Activated CD4-positive, alpha-beta T cell treated with anti-CD3 and anti-CD28 coated beads for 24 hours (primary cell): ENCODE measurements at regions not wholly inside any gene's neighbourhood (a gene's known extent, or its start where the extent isn't known, plus 50 kb on each side); places are given as distances from the start of the nearest gene placed in this dataset.
"Not testable (repeated sequence)": the region's sequence is repeated elsewhere in the genome, so short reads cannot be mapped to it uniquely, and the experiment has no call there.

Source experiments
- DNase-seq, 2 donors: peaks; one replicate each; pipeline ENCODE4 v3.0.0-alpha.2; 2020; ENCODE audit warnings: low read depth in 2 of 2

GRCh38 chr1:38612951-38613350, 246.6 kb downstream of the RRAGC start:
- DNase-seq, result no peak

DNA sequence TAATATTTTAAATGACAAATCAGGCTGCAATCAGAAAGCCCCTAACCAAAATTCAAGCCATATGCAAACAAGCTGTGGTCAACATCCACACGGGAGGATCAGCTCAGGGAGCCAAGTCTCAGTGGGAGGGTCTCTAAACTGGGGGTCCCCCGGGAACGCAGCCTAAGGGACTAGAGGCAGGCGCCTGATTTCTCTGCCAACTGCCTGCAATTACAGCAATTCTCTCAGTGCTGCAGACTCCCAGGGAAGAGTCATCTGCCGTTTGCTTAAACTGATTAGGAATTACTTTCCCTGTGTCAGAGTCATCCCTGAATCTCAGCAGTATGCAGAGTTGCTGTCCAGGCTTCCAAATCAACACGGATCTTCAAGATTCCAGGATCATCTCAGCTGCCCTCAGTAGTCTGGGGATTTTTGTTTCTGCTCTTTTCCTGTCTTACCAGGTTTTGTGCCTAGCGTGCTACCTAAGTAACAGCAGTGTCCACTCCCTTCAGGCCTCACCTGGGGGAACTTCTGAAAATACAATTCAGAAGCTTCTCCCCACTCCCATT, 247.8 kb downstream of the RRAGC start:
- no peak for DNase-seq

GRCh38 chr1:38609166-38610025, 250.2 kb downstream of the RRAGC start:
- DNase-seq, result no peak

- no peak for DNase-seq
Measured at GRCh38 chr1:38608202-38608864, 251.2 kb downstream of the RRAGC start.

- no peak for DNase-seq
Measured at GRCh38 chr1:38607526-38607925, 252.0 kb downstream of the RRAGC start.

GRCh38 chr1:38605063-38605462, 254.5 kb downstream of the RRAGC start:
- no peak for DNase-seq

DNA sequence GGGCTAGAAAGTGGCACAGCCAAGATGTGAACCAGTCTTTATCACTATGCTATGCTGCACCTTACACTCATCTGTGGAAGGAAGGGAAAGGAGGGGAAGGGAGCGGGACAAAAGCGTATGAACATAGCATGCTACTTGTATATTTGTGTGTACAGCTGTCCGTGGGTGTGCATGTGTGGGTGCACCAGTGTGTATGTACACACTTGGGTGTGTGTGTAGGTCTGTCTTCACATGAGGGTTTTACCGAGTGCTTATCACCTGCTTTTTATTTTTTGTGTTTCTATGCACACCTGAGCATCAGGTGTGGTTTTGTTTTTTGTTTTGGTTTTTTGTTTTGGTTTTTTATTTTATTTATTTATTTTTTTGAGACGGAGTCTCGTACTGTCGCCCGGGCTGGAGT, 255.7 kb downstream of the RRAGC start:
- DNase-seq, result no peak

DNA sequence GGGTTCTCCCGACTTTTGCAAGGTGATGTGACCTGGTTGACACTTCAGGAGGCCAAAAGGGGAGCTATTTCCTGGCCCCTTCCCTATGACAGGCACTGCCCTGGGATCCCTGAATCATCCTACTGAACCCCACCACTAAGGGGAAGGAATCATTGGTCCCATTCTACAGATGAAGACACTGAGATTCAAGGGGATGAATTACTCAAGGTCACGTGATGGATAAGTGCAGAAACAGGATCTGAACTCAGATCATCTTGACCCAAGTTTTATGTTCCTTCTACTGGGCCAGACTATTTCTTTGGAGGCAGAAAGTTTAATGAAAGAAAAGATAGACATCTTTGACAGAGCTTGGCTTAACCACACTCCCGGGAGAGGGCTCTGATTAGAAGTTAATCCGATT, 258.7 kb downstream of the RRAGC start:
- DNase-seq, result no peak

GRCh38 chr1:38600286-38600685, 259.3 kb downstream of the RRAGC start:
- DNase-seq, result no peak

DNA sequence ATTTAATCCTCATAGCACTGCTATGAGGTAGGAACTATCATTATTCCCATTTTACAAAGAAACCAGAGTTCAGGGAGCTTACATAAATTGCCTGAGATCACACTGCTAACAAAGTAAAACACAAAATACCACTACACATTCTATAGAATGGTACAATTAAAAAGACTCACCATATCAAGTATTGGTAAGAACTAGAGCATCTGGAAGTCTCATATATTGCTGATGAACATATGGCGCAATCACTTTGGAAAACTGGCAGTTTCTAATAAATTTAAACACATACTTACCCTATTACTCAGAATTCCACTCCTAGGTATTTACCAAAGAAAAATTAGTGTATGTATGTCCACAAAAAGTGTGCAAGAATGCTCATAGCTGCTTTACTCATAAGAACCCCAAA, 261.5 kb downstream of the RRAGC start:
- DNase-seq, result no peak

- DNase-seq, result no peak
Measured at GRCh38 chr1:38589036-38589435, 270.5 kb downstream of the RRAGC start.

DNA sequence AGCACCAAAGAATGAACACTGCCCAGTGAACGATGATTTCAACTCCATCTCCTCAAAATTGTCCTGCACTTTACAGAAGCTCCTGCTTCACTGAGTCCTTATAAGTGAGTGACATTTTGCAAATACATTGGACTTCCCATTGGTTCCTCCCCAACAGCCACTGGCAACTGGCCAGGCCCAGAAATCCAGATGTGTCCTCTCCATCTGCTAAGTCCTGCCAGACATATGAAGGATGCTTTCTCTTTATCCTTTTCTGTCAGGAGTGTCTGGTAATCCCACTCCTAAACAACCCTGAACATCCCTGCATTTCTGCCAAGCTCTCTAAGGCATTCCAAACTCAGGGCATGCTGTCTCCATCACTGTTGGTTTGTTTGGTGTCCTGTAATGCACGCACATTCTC, 271.8 kb downstream of the RRAGC start:
- DNase-seq, result no peak

DNA sequence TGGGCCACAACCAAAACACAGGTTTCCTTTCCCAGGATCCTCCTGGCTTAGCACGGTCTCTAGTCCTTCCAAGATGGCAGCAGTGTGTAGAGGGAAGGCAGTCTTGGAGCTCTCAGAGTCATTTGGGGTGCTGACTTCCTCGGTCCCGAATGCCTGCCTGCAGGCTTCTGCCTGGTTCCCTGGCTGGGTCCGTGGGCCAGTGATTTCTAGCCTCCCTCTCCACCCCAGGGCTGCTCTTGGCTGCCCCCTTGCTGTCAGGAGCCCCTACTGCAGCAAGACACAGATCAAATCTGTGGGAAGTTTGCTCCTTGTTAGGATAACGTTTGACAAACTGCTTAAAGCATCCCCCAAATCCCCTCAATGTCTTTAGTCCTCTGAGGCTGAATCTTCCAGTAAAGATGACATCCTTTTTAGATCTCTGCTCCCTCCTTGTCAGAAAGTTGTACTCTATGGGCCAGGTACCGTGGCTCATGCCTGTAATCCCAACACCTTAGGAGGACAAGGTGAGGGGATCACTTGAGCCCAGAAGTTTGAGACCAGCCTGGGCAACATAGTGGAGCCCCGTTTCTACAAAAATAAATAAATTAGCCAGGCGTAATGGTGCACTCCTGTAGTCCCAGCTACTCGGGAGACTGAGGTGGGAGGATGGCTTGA, 272.5 kb downstream of the RRAGC start:
- peak; percentile 31 to 33 for DNase-seq

- DNase-seq, result no peak
Measured at GRCh38 chr1:38585971-38586370, 273.6 kb downstream of the RRAGC start.

- DNase-seq, result no peak
Measured at GRCh38 chr1:38585460-38585859, 274.1 kb downstream of the RRAGC start.

GRCh38 chr1:38584448-38585355, 274.9 kb downstream of the RRAGC start:
- DNase-seq, result no peak

- DNase-seq, result not testable (repeated sequence)
Measured at GRCh38 chr1:38583287-38583686, 276.3 kb downstream of the RRAGC start.

- no peak for DNase-seq
Measured at GRCh38 chr1:38581396-38581795, 278.2 kb downstream of the RRAGC start.

DNA sequence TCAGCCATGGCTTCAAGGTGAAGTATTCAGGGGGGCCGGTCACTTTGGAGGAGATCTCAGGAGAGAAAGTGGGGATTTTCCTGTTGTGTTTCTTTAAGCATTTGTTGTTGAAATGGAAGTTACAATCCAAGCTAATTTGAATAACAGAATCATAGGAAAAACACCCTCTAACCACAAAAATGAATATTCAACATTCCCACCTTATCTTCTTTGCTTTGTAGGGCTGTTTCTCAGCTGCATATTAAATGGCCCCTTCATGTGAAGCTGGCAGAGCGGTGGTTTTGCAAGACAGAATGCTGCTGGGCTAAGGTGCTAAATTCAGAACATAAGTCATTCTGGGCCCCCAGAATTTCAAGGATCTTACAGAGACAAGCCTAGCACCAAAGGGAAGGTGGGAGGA, 279.0 kb downstream of the RRAGC start:
- no peak for DNase-seq

GRCh38 chr1:38579056-38579455, 280.5 kb downstream of the RRAGC start:
- DNase-seq, result no peak

- DNase-seq, result no peak
Measured at GRCh38 chr1:38578271-38578951, 281.2 kb downstream of the RRAGC start.
